HEK293T (cell line): ENCODE measurements at regions not wholly inside any gene's neighbourhood (a gene's known extent, or its start where the extent isn't known, plus 50 kb on each side); places are given as distances from the start of the nearest gene placed in this dataset.

Experiments used
- CTCF ChIA-PET: fragments of 350-600 bp; formaldehyde crosslinking; extraction: SDS; loops from one replicate; lab custom pipeline; 2021; ENCODE audit warnings: antibody characterized with exemption, inconsistent platforms; lab: Yijun Ruan, JAX
- POLR2A ChIA-PET: fragments of 350-600 bp; formaldehyde crosslinking; extraction: SDS; loops from one replicate; lab custom pipeline; 2020; ENCODE audit warnings: antibody characterized with exemption, inconsistent platforms; lab: Yijun Ruan, JAX
- DNase-seq: peaks from one replicate; pipeline ENCODE4 v3.0.0; 2012; ENCODE audit warnings: mixed read lengths; ENCODE audit errors: extremely low spot score
- ARNT ChIP-seq: fragments of 450-650 bp; IDR thresholded peaks from 2 replicates; pipeline ENCODE4 v1.6.1; 2017; ENCODE audit warnings: mild to moderate bottlenecking
- BHLHE40 ChIP-seq: fragments of 450-650 bp; IDR thresholded peaks from 2 replicates; pipeline ENCODE4 v1.6.1; 2016; ENCODE audit warnings: mild to moderate bottlenecking, moderate library complexity, borderline replicate concordance
- CTBP1 ChIP-seq: fragments of 450-650 bp; IDR thresholded peaks from 2 replicates; pipeline ENCODE4 v1.6.1; 2016; ENCODE audit warnings: borderline replicate concordance
- ELF4 ChIP-seq: fragments of 450-650 bp; IDR thresholded peaks from 2 replicates; pipeline ENCODE4 v1.6.1; 2017; ENCODE audit warnings: antibody characterized with exemption
- FOXA1 ChIP-seq: fragments of 450-650 bp; IDR thresholded peaks from 2 replicates; pipeline ENCODE4 v1.6.1; 2016; ENCODE audit warnings: mild to moderate bottlenecking
- FOXK2 ChIP-seq: fragments of 450-650 bp; IDR thresholded peaks from 2 replicates; pipeline ENCODE4 v1.6.1; 2016; ENCODE audit warnings: mild to moderate bottlenecking
- FOXM1 ChIP-seq: fragments of 450-650 bp; IDR thresholded peaks from 2 replicates; pipeline ENCODE4 v1.6.1; 2017; ENCODE audit warnings: mild to moderate bottlenecking, borderline replicate concordance
- HDGF ChIP-seq: fragments of 450-650 bp; IDR thresholded peaks from 2 replicates; pipeline ENCODE4 v1.6.1; 2017; ENCODE audit warnings: antibody characterized with exemption, borderline replicate concordance
- L3MBTL2 ChIP-seq: fragments of 450-650 bp; conservative IDR thresholded peaks from 2 replicates; pipeline ENCODE4 v1.6.1; 2016; ENCODE audit warnings: mild to moderate bottlenecking
- LEF1 ChIP-seq: fragments of 450-650 bp; IDR thresholded peaks from 2 replicates; pipeline ENCODE4 v1.6.1; 2017; ENCODE audit warnings: mild to moderate bottlenecking, borderline replicate concordance
- NFRKB ChIP-seq: fragments of 450-650 bp; IDR thresholded peaks from 2 replicates; pipeline ENCODE4 v1.6.1; 2016; ENCODE audit warnings: mild to moderate bottlenecking, moderate library complexity
- SP1 ChIP-seq: fragments of 450-650 bp; IDR thresholded peaks from 2 replicates; pipeline ENCODE4 v1.6.1; 2017
- SUZ12 ChIP-seq: fragments of 450-650 bp; IDR thresholded peaks from 2 replicates; pipeline ENCODE4 v1.6.1; 2016; ENCODE audit warnings: mild to moderate bottlenecking
- TARDBP ChIP-seq: fragments of 450-650 bp; IDR thresholded peaks from 2 replicates; pipeline ENCODE4 v1.6.1; 2016
- ZNF384 ChIP-seq: fragments of 450-650 bp; IDR thresholded peaks from 2 replicates; pipeline ENCODE4 v1.6.1; 2016
- TF ChIP-seq, protein P1 (sequence below): fragments of 450-650 bp; IDR thresholded peaks from 2 replicates; pipeline ENCODE4 v1.6.1; 2016

DNA sequence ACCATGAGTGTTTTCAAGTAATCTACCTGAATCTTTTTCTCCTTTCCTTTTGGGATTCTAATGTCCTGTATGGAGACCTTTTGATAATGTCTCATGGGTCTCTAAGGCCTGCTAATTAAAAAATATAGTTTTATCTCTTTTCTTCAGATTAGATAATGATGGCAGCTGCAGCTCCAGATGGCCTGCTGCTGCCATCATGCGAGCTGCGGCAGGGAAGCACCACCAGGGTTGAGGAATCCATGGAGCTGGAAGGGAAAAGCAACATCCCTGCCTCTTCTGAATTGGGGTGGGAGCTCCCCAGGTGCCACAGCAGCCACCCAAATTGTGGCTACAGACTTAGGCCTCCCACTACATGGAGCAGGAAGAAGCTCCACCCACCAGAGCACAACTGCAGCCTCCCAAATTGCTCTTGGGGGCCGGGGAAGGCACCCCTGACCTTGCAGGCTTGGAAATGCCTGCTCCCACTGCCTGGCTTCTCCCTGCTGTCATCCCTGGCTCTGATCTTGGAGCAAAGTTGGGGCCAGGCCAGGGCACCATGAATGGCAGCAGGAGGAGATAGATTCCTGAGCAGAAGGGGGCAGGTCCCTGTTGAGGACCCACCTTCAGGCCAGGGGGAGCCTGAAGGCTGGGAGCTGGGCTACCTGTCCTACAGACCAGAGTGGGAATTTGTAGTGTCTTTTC is 189.6 kb upstream of the MAN1A1 start:
- no peak for TF ChIP-seq FOXK2
- no peak for TF ChIP-seq FOXA1
- TF ChIP-seq TARDBP = no peak
- no peak for TF ChIP-seq SP1
- TF ChIP-seq NFRKB = no peak
- TF ChIP-seq SUZ12 = no peak
- TF ChIP-seq ELF4 = no peak
- no peak for TF ChIP-seq HDGF
- no peak for TF ChIP-seq CTBP1
- TF ChIP-seq L3MBTL2 = no peak
- no peak for TF ChIP-seq LEF1
- DNase-seq = no peak
- POLR2A ChIA-PET = no interaction called here
- CTCF ChIA-PET = no interaction called here

DNA sequence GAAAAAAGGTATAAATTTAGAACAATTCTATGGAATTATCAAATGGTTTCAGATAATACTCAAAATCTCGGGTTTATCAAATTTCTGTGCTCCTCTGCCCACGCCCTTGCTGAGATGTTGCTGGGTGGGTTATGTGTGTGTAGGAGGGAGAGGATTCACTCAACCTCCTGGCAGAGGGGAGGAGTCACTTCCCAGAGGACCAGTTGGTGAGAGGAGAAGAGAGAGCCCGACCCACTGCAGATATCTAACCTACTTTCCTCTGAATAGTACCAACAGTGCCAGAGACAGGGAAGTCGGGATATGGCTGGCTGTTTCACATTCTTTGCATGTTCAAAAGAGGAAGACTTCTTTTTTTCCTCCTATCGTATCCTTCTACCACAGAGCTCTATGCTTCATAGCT is 187.1 kb upstream of the MAN1A1 start:
- ChIA-PET CTCF (no interaction called here), POLR2A (no interaction called here)
- TF ChIP-seq, protein P1, sequence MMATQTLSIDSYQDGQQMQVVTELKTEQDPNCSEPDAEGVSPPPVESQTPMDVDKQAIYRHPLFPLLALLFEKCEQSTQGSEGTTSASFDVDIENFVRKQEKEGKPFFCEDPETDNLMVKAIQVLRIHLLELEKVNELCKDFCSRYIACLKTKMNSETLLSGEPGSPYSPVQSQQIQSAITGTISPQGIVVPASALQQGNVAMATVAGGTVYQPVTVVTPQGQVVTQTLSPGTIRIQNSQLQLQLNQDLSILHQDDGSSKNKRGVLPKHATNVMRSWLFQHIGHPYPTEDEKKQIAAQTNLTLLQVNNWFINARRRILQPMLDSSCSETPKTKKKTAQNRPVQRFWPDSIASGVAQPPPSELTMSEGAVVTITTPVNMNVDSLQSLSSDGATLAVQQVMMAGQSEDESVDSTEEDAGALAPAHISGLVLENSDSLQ = no peak
- TF ChIP-seq TARDBP (no peak), SP1 (no peak), ZNF384 (no peak), LEF1 (no peak), ELF4 (no peak), BHLHE40 (no peak), FOXK2 (no peak), FOXM1 (no peak), HDGF (no peak), L3MBTL2 (no peak), ARNT (no peak), NFRKB (no peak), SUZ12 (no peak), CTBP1 (no peak), FOXA1 (no peak)
- DNase-seq = no peak

DNA sequence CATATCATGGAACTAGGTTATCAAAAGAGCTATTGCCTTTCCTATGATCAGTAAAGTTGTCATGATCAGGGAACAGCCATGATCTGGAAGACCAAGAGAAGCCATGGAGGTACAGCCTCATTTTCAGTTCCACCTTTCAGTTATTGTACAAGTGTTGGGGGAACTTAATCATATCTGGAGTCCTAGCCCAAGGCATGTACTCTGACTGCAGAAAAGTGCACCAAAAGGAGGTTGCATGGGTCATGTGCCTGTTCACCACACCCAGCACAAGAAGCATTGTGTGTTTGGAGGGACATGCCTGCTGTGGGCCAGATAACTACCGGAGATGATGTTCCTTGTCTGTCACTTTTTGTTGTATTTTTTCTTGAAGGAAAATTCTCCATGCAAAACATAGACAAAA is 185.8 kb upstream of the MAN1A1 start:
- no peak for DNase-seq
- ChIA-PET POLR2A (no interaction called here), CTCF (no interaction called here)
- TF ChIP-seq, protein P1 = no peak
- TF ChIP-seq L3MBTL2 (no peak), BHLHE40 (no peak), FOXA1 (no peak), ZNF384 (no peak), CTBP1 (no peak), SUZ12 (no peak), FOXK2 (no peak), FOXM1 (no peak), HDGF (no peak)

DNA sequence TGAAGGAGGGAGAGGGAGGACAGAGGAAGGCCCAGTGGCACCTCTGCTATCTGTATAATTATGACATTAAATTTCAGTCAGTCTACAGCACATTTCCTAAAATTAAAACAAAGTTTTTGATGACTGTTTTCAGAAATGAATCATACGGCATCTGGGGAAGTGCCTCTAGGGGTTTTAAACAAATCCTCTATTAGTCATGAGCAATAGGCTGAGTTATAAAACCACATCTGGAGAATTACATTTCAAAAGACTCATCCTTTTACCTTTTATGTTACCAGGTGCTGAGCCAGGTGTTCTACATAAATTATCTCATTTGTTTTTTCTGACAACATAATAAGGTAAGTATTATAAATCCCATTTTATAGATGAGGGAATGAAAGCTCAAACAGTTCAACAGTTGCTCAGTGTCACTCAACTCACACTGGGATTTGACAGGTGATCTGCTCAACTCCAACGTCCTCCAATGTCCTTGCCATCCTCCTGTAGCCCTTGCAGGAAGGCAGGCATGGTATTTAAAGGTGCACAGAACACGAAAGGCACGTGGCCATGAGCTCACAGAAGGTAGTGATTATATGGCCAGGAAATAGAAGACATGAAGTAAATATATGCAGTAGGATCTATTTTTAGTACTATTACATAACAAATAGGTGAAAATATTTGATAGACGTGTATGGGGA is 184.2 kb upstream of the MAN1A1 start:
- DNase-seq = no peak
- CTCF ChIA-PET = no interaction called here
- POLR2A ChIA-PET = no interaction called here
- TF ChIP-seq ZNF384 = no peak

DNA sequence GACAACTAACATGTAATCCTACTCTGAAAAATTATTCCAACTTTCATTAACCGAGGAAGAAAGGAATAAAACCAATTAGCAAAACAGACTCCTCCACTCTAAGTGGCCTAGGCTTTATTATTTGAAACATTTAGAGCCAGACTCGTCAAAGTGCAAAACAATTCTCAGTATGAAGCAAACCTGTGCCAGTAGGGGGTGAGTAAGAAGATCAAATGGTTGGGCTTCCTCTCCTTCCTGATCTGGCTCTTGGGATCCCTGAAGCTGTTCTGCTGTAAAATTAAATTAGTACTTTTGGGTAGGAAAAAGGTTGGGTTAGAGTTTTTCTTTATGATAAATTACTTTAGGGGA is 177.6 kb upstream of the MAN1A1 start:
- DNase-seq = peak; percentile 22
- TF ChIP-seq FOXK2 = no peak
- TF ChIP-seq, protein P1 = 0 out of 2 replicates have a peak, but pooled peaks have one; percentile 5
- ChIA-PET POLR2A (no interaction called here), CTCF (interaction anchor here (0.7 kb wide), 1 partner anchor 187 kb away, joined by 3 read pairs; no protein-coding TSS in a partner anchor)

DNA sequence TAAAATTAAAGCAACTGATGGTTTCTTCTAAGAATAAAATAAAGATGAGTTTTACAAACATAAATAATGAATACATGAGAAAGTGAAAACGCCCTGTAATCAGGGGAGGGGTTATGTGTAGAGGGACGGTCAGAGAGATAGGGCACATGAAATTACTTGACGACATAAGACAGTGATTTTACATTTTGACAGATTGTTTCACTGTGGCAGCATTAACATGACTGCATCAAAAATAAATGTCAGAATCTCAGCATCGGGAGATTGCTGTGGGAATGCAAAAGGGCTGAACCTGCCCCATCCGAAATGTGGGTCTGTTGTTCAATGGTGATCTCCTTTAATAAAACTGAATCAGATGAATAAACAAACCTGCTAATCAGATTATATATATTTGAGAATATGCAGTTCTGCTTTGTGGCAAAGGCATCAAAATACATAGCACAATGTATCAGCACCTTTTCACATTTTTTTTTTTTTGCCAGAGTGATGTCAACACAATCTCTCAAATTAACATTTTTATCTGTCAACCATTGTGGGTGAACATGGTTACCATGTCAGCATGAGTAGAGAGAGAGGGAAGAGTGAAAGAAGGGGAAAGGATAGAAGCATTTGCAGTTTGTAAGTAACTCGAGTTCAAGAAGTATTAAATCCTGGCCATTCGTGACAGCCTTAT is 177.1 kb upstream of the MAN1A1 start:
- no peak for TF ChIP-seq ELF4
- no peak for TF ChIP-seq LEF1
- TF ChIP-seq BHLHE40 = no peak
- no peak for TF ChIP-seq FOXK2
- TF ChIP-seq TARDBP = no peak
- no peak for TF ChIP-seq SP1
- TF ChIP-seq CTBP1 = no peak
- TF ChIP-seq ZNF384 = no peak
- TF ChIP-seq FOXA1 = no peak
- no peak for TF ChIP-seq L3MBTL2
- TF ChIP-seq, protein P1 = no peak
- TF ChIP-seq SUZ12 = no peak
- no peak for TF ChIP-seq NFRKB
- TF ChIP-seq FOXM1 = no peak
- no peak for TF ChIP-seq HDGF
- TF ChIP-seq ARNT = no peak
- DNase-seq = no peak
- ChIA-PET CTCF (no interaction called here), POLR2A (no interaction called here)
